HFFc6 (cell line): ENCODE measurements at regions not wholly inside any gene's neighbourhood (a gene's known extent, or its start where the extent isn't known, plus 50 kb on each side); places are given as distances from the start of the nearest gene placed in this dataset.

Source experiments
- DNase-seq: peaks from one replicate; pipeline ENCODE4 v3.0.0-alpha.2; 2018
- H3K27ac Mint-ChIP-seq: 2 replicates; pipeline ENCODE4 v1.8.0; 2020; ENCODE audit warnings: mild to moderate bottlenecking, mixed read lengths
- H3K27me3 Mint-ChIP-seq: 2 replicates; pipeline ENCODE4 v1.8.0; 2021; ENCODE audit warnings: mild to moderate bottlenecking, moderate library complexity, mixed read lengths; ENCODE audit not compliant: insufficient read depth
- H3K36me3 Mint-ChIP-seq: 2 replicates; pipeline ENCODE4 v1.8.0; 2021; ENCODE audit warnings: low read depth, mixed read lengths
- H3K4me1 Mint-ChIP-seq: 2 replicates; pipeline ENCODE4 v1.8.0; 2020; ENCODE audit warnings: low read depth, mixed read lengths
- H3K4me3 Mint-ChIP-seq: 2 replicates; pipeline ENCODE4 v1.8.0; 2020; ENCODE audit warnings: mild to moderate bottlenecking, moderate library complexity, mixed read lengths
- H3K9me3 Mint-ChIP-seq: 2 replicates; pipeline ENCODE4 v1.8.0; 2020; ENCODE audit warnings: mild to moderate bottlenecking, mixed read lengths
- CTCF ChIP-seq: fragments of 200-600 bp; sonication (generic); IDR thresholded peaks from 2 replicates; pipeline ENCODE4 v1.5.0; 2021; ENCODE audit warnings: antibody characterized with exemption, mild to moderate bottlenecking

- Mint-ChIP-seq H3K36me3 (no peaks in the 10 kb centered on the region), H3K27me3 (no peaks in the 10 kb centered on the region), H3K4me3 (no peak overlapping the region), H3K27ac (no peak overlapping the region), H3K9me3 (peaks cover 37% of the 10 kb centered on the region), H3K4me1 (no peaks in the 10 kb centered on the region)
- DNase-seq = no peak
- TF ChIP-seq CTCF = no peak
Measured at GRCh38 chr5:103894882-103895281, 332.3 kb upstream of the NUDT12 start.

GRCh38 chr5:103891151-103891550 is 328.6 kb upstream of the NUDT12 start:
- Mint-ChIP-seq H3K4me3 (no peak overlapping the region), H3K27ac (no peak overlapping the region), H3K36me3 (no peaks in the 10 kb centered on the region), H3K9me3 (peaks cover 14% of the 10 kb centered on the region), H3K27me3 (no peaks in the 10 kb centered on the region), H3K4me1 (no peaks in the 10 kb centered on the region)
- no peak for DNase-seq
- no peak for TF ChIP-seq CTCF

- Mint-ChIP-seq H3K36me3 (no peaks in the 10 kb centered on the region), H3K27me3 (no peaks in the 10 kb centered on the region), H3K9me3 (peaks cover 14% of the 10 kb centered on the region), H3K4me1 (no peaks in the 10 kb centered on the region), H3K27ac (no peak overlapping the region), H3K4me3 (no peak overlapping the region)
- no peak for DNase-seq
- TF ChIP-seq CTCF = no peak
Measured at GRCh38 chr5:103890313-103890712, 327.7 kb upstream of the NUDT12 start.

- no peak overlapping the region for H3K27ac Mint-ChIP-seq
- no peak for TF ChIP-seq CTCF
- no peak overlapping the region for H3K4me3 Mint-ChIP-seq
- no peak for DNase-seq
- peaks cover 11% of the 10 kb centered on the region for H3K9me3 Mint-ChIP-seq
- no peaks in the 10 kb centered on the region for H3K4me1 Mint-ChIP-seq
- H3K36me3 Mint-ChIP-seq = no peaks in the 10 kb centered on the region
- no peaks in the 10 kb centered on the region for H3K27me3 Mint-ChIP-seq
Measured at GRCh38 chr5:103889500-103890209, 327.1 kb upstream of the NUDT12 start.

GRCh38 chr5:103886826-103887225 is 324.2 kb upstream of the NUDT12 start:
- Mint-ChIP-seq H3K27ac (no peak overlapping the region), H3K4me3 (no peak overlapping the region), H3K36me3 (no peaks in the 10 kb centered on the region), H3K9me3 (peaks cover 14% of the 10 kb centered on the region), H3K4me1 (no peaks in the 10 kb centered on the region), H3K27me3 (no peaks in the 10 kb centered on the region)
- no peak for TF ChIP-seq CTCF
- no peak for DNase-seq
